Liver (tissue), 8 donors: ENCODE measurements at regions not wholly inside any gene's neighbourhood (a gene's known extent, or its start where the extent isn't known, plus 50 kb on each side); places are given as distances from the start of the nearest gene placed in this dataset.
A peak's percentile ranks its signal among the peaks of the same experiment; 100 is the strongest.

ENCODE experiments used
- DNase-seq: peaks from one replicate; pipeline ENCODE4 v3.0.0-alpha.2; 2017; ENCODE audit warnings: low spot score
- H3K27ac ChIP-seq, 2 donors: one replicate each; pipeline ENCODE4 v1.7.0; 2013; ENCODE audit warnings: inconsistent platforms in 2 of 2, low read length in 2 of 2, control low read depth in 1 of 2, low read depth in 1 of 2, mild to moderate bottlenecking in 1 of 2
- H3K27me3 ChIP-seq, 4 donors: one replicate each; pipeline versions ENCODE4 v1.6.1 to v1.7.0; 2013; ENCODE audit warnings: low read length in 3 of 4, inconsistent platforms in 1 of 4, mild to moderate bottlenecking in 1 of 4, moderate library complexity in 1 of 4; ENCODE audit not compliant: control insufficient read depth in 4 of 4, insufficient read depth in 4 of 4
- H3K36me3 ChIP-seq, 4 donors: one replicate each; pipeline versions ENCODE4 v1.6.1 to v1.7.0; 2013; ENCODE audit warnings: low read length in 3 of 4, mild to moderate bottlenecking in 3 of 4, low read depth in 1 of 4, moderate library complexity in 1 of 4; ENCODE audit not compliant: control insufficient read depth in 4 of 4, insufficient read depth in 3 of 4
- H3K4me1 ChIP-seq, 4 donors: one replicate each; pipeline versions ENCODE4 v1.6.1 to v1.7.0; 2013; ENCODE audit warnings: low read length in 3 of 4, mild to moderate bottlenecking in 3 of 4, moderate library complexity in 1 of 4; ENCODE audit not compliant: control insufficient read depth in 4 of 4, insufficient read depth in 4 of 4
- H3K4me3 ChIP-seq, 3 donors: one replicate each; pipeline versions ENCODE4 v1.6.1 to v1.7.0; 2013; ENCODE audit warnings: low read length in 3 of 3, control low read depth in 1 of 3, low read depth in 1 of 3, mild to moderate bottlenecking in 1 of 3
- H3K9ac ChIP-seq, 2 donors: one replicate each; pipeline ENCODE4 v1.7.0; 2013; ENCODE audit warnings: low read length in 2 of 2, mild to moderate bottlenecking in 2 of 2, moderate library complexity in 2 of 2, control low read depth in 1 of 2, low read depth in 1 of 2
- H3K9me3 ChIP-seq, 4 donors: one replicate each; pipeline versions ENCODE4 v1.6.1 to v1.7.0; 2013; ENCODE audit warnings: low read length in 3 of 4; ENCODE audit not compliant: control insufficient read depth in 4 of 4
- CTCF ChIP-seq: fragments of 150-350 bp; IDR thresholded peaks from 2 replicates; pipeline ENCODE4 v1.5.1; 2017; ENCODE audit warnings: improper control_type of control experiment, low read depth, low read length; ENCODE audit not compliant: missing input control
- EGR1 ChIP-seq, 2 donors: IDR thresholded peaks; 2 replicates each; pipeline ENCODE4 v1.6.1; 2016 to 2018; ENCODE audit warnings: antibody characterized with exemption in 2 of 2, low read depth in 2 of 2
- FOXA2 ChIP-seq: IDR thresholded peaks from 2 replicates; pipeline ENCODE4 v1.6.1; 2016; ENCODE audit warnings: antibody characterized with exemption
- GABPA ChIP-seq, 2 donors: IDR thresholded peaks in 1 of 2; conservative IDR thresholded peaks in 1 of 2; 2 replicates each; pipeline ENCODE4 v1.6.1; 2016; ENCODE audit warnings: antibody characterized with exemption in 2 of 2, mild to moderate bottlenecking in 1 of 2, moderate library complexity in 1 of 2
- HNF4G ChIP-seq: IDR thresholded peaks from 2 replicates; pipeline ENCODE4 v1.6.1; 2016; ENCODE audit warnings: antibody characterized with exemption
- JUND ChIP-seq, 2 donors: IDR thresholded peaks; 2 replicates each; pipeline ENCODE4 v1.6.1; 2016; ENCODE audit warnings: antibody characterized with exemption in 2 of 2
- MAX ChIP-seq: IDR thresholded peaks from 2 replicates; pipeline ENCODE4 v1.6.1; 2016; ENCODE audit warnings: antibody characterized with exemption
- NR2F2 ChIP-seq: IDR thresholded peaks from 2 replicates; pipeline ENCODE4 v1.6.1; 2016; ENCODE audit warnings: antibody characterized with exemption
- RAD21 ChIP-seq, 2 donors: IDR thresholded peaks; 2 replicates each; pipeline ENCODE4 v1.6.1; 2016; ENCODE audit warnings: antibody characterized with exemption in 2 of 2, mild to moderate bottlenecking in 2 of 2
- RXRA ChIP-seq, 2 donors: IDR thresholded peaks; 2 replicates each; pipeline ENCODE4 v1.6.1; 2017 to 2018; ENCODE audit warnings: antibody characterized with exemption in 2 of 2, mild to moderate bottlenecking in 1 of 2
- SP1 ChIP-seq: IDR thresholded peaks from 2 replicates; pipeline ENCODE4 v1.6.1; 2018; ENCODE audit warnings: antibody characterized with exemption, mild to moderate bottlenecking
- TAF1 ChIP-seq: conservative IDR thresholded peaks from 2 replicates; pipeline ENCODE4 v1.6.1; 2016; ENCODE audit warnings: antibody characterized with exemption, mild to moderate bottlenecking
- YY1 ChIP-seq: IDR thresholded peaks from 2 replicates; pipeline ENCODE4 v1.6.1; 2016; ENCODE audit warnings: antibody characterized with exemption, mild to moderate bottlenecking
- ZBTB33 ChIP-seq: IDR thresholded peaks from 2 replicates; pipeline ENCODE4 v1.6.1; 2016; ENCODE audit warnings: antibody characterized with exemption
- WGBS: extraction: QIAGEN DNeasy Blood & Tissue Kit; methylation state at CpG from one replicate; pipeline ENCODE4 v1.1.7; 2013; 5-methylcytosine and 5-hydroxymethylcytosine counted together
- TF ChIP-seq, protein P1 (sequence below): IDR thresholded peaks from 2 replicates; pipeline ENCODE4 v1.6.1; 2016; ENCODE audit warnings: antibody characterized with exemption, mild to moderate bottlenecking
- TF ChIP-seq, protein P2 (sequence below): IDR thresholded peaks from 2 replicates; pipeline ENCODE4 v1.6.1; 2016; ENCODE audit warnings: antibody characterized with exemption
- donor health status: healthy.
- donor health status: healthy.
- donor health status: healthy.
- donor health status: healthy.
- donor health status: healthy.

DNA sequence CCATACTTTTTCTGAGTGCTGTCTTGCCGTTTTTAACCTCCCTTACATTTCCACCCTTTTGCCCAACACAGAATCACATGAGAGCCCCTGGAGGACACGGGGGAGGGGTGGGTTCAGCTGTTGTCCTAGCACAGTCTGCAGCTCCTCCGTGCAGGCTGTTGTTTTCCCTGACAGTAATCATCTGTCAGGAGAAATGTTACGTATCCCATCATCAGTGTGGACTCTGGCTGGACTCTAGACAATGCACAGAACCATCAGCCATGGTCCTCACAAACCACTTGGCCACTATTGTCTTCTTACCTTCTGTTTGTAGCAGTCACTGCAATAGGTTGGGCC lies 92.1 kb downstream of the RIN2 start:
- TF ChIP-seq HNF4G (no peak), MAX (no peak), GABPA (IDR thresholded peaks at IDR 0.05 in 1 of 2, conservative IDR thresholded peaks at IDR 0.05 in 1 of 2) (no peak), RXRA (IDR thresholded peaks at IDR 0.05) (peak in 1 of 2 donors; percentile 1)
- H3K27me3 ChIP-seq = no peaks in the 10 kb centered on the region
- H3K36me3 ChIP-seq = no peaks in the 10 kb centered on the region
- no peak overlapping the region for H3K9ac ChIP-seq
- H3K27ac ChIP-seq = no peak overlapping the region
- no peaks in the 10 kb centered on the region for H3K9me3 ChIP-seq
- DNase-seq = no peak
- H3K4me3 ChIP-seq = no peak overlapping the region
- H3K4me1 ChIP-seq = peaks cover 0 to 3% (median under 1%) of the 10 kb centered on the region in 4 donors
- 67% methylated on average over 4 of the region's 4 CpGs for WGBS

GRCh38 chr20:19851861-19852260 lies 93.8 kb downstream of the RIN2 start:
- Histone ChIP-seq H3K9me3 (no peaks in the 10 kb centered on the region), H3K4me3 (no peak overlapping the region), H3K27ac (no peak overlapping the region), H3K4me1 (peaks cover 0 to 3% (median under 1%) of the 10 kb centered on the region in 4 donors), H3K36me3 (no peaks in the 10 kb centered on the region), H3K9ac (no peak overlapping the region), H3K27me3 (no peaks in the 10 kb centered on the region)
- DNase-seq = no peak
- TF ChIP-seq FOXA2 = no peak
- TF ChIP-seq, protein P1, sequence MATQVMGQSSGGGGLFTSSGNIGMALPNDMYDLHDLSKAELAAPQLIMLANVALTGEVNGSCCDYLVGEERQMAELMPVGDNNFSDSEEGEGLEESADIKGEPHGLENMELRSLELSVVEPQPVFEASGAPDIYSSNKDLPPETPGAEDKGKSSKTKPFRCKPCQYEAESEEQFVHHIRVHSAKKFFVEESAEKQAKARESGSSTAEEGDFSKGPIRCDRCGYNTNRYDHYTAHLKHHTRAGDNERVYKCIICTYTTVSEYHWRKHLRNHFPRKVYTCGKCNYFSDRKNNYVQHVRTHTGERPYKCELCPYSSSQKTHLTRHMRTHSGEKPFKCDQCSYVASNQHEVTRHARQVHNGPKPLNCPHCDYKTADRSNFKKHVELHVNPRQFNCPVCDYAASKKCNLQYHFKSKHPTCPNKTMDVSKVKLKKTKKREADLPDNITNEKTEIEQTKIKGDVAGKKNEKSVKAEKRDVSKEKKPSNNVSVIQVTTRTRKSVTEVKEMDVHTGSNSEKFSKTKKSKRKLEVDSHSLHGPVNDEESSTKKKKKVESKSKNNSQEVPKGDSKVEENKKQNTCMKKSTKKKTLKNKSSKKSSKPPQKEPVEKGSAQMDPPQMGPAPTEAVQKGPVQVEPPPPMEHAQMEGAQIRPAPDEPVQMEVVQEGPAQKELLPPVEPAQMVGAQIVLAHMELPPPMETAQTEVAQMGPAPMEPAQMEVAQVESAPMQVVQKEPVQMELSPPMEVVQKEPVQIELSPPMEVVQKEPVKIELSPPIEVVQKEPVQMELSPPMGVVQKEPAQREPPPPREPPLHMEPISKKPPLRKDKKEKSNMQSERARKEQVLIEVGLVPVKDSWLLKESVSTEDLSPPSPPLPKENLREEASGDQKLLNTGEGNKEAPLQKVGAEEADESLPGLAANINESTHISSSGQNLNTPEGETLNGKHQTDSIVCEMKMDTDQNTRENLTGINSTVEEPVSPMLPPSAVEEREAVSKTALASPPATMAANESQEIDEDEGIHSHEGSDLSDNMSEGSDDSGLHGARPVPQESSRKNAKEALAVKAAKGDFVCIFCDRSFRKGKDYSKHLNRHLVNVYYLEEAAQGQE = no peak
- no peak for TF ChIP-seq JUND (IDR thresholded peaks at IDR 0.05)
- 80% methylated on average over 7 of the region's 7 CpGs for WGBS

- no peaks in the 10 kb centered on the region for H3K9me3 ChIP-seq
- H3K27ac ChIP-seq = no peak overlapping the region
- no peak overlapping the region for H3K4me3 ChIP-seq
- no peak overlapping the region for H3K9ac ChIP-seq
- H3K36me3 ChIP-seq = no peaks in the 10 kb centered on the region
- no peak for DNase-seq
- H3K4me1 ChIP-seq = peaks cover 0 to 1% (median 0%) of the 10 kb centered on the region in 4 donors
- TF ChIP-seq CTCF (no peak), TAF1 (no peak), RXRA (IDR thresholded peaks at IDR 0.05) (no peak), ZBTB33 (no peak), NR2F2 (no peak), YY1 (no peak), SP1 (no peak), GABPA (IDR thresholded peaks at IDR 0.05 in 1 of 2, conservative IDR thresholded peaks at IDR 0.05 in 1 of 2) (no peak), JUND (IDR thresholded peaks at IDR 0.05) (no peak), MAX (no peak), EGR1 (IDR thresholded peaks at IDR 0.05; ENCODE audit: low read depth in 2 of 2) (no peak), RAD21 (IDR thresholded peaks at IDR 0.05) (no peak), HNF4G (no peak), FOXA2 (no peak)
- TF ChIP-seq, protein P2, sequence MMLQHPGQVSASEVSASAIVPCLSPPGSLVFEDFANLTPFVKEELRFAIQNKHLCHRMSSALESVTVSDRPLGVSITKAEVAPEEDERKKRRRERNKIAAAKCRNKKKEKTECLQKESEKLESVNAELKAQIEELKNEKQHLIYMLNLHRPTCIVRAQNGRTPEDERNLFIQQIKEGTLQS = no peak
- 98% methylated on average over 3 of the region's 3 CpGs for WGBS
- H3K27me3 ChIP-seq = no peaks in the 10 kb centered on the region
These were observed 97.4 kb downstream of the RIN2 start for GRCh38 chr20:19855416-19855815.
